A172 (cell line): ENCODE measurements at regions not wholly inside any gene's neighbourhood (a gene's known extent, or its start where the extent isn't known, plus 50 kb on each side); places are given as distances from the start of the nearest gene placed in this dataset.
"Not testable (repeated sequence)": the region's sequence is repeated elsewhere in the genome, so short reads cannot be mapped to it uniquely, and the experiment has no call there.

Source experiments
- DNase-seq: peaks from one replicate; pipeline ENCODE4 v3.0.0-alpha.2; 2015; ENCODE audit warnings: low spot score

GRCh38 chr14:87241018-87241768, 751.8 kb downstream of the GALC start:
- no peak for DNase-seq

GRCh38 chr14:87240319-87240718, 752.7 kb downstream of the GALC start:
- not testable (repeated sequence) for DNase-seq

GRCh38 chr14:87233806-87234384, 759.1 kb downstream of the GALC start:
- DNase-seq, result no peak

- no peak for DNase-seq
Observed at GRCh38 chr14:87233266-87233665, 759.7 kb downstream of the GALC start.

- no peak for DNase-seq
Observed at GRCh38 chr14:87231336-87232026, 761.5 kb downstream of the GALC start.

GRCh38 chr14:87230726-87231125, 762.3 kb downstream of the GALC start:
- no peak for DNase-seq

GRCh38 chr14:87229131-87229530, 763.9 kb downstream of the GALC start:
- DNase-seq, result no peak

GRCh38 chr14:87217023-87217422, 776.0 kb downstream of the GALC start:
- no peak for DNase-seq

GRCh38 chr14:87214558-87214957, 778.4 kb downstream of the GALC start:
- DNase-seq, result no peak

- DNase-seq, result no peak
Observed at GRCh38 chr14:87207756-87208155, 785.2 kb downstream of the GALC start.

GRCh38 chr14:87205811-87206210, 787.2 kb downstream of the GALC start:
- DNase-seq, result no peak

- DNase-seq, result no peak
Observed at GRCh38 chr14:87203346-87203745, 789.6 kb downstream of the GALC start.

GRCh38 chr14:87199381-87199780, 793.6 kb downstream of the GALC start:
- no peak for DNase-seq

- DNase-seq, result no peak
Observed at GRCh38 chr14:87196436-87196835, 796.5 kb downstream of the GALC start.

- no peak for DNase-seq
Observed at GRCh38 chr14:87187786-87188185, 805.2 kb downstream of the GALC start.

- DNase-seq, result no peak
Observed at GRCh38 chr14:87186737-87187136, 806.2 kb downstream of the GALC start.

GRCh38 chr14:87185961-87186560, 806.9 kb downstream of the GALC start:
- DNase-seq, result no peak

GRCh38 chr14:87184180-87184579, 808.8 kb downstream of the GALC start:
- DNase-seq, result no peak

- no peak for DNase-seq
Observed at GRCh38 chr14:87181288-87181687, 811.7 kb downstream of the GALC start.

- no peak for DNase-seq
Observed at GRCh38 chr14:87179936-87180335, 813.0 kb downstream of the GALC start.

GRCh38 chr14:87178277-87178676, 814.7 kb downstream of the GALC start:
- DNase-seq, result no peak

- no peak for DNase-seq
Observed at GRCh38 chr14:87175175-87175574, 817.8 kb downstream of the GALC start.

GRCh38 chr14:87171141-87171540, 821.8 kb downstream of the GALC start:
- DNase-seq, result no peak
